K562 (cell line): ENCODE measurements at regions not wholly inside any gene's neighbourhood (a gene's known extent, or its start where the extent isn't known, plus 50 kb on each side); places are given as distances from the start of the nearest gene placed in this dataset.

Experiments
- ATAC-seq: fragments of 200-7000 bp; cut with Tn5 transposase; 3 replicates; pipeline ENCODE4 v1.9.1; 2020; ENCODE audit warnings: moderate library complexity
- BruUV-seq: library from RNA; stranded (reverse); fragments of 400-500 nt; replicated peaks from 2 replicates; lab custom pipeline; 2021; lab: Mats Ljungman, UMichigan
- CTCF ChIA-PET: fragments of 300-600 bp; formaldehyde crosslinking; extraction: SDS; loops from one replicate; lab custom pipeline; 2021; ENCODE audit warnings: low intra/inter-chr PET ratio; lab: Yijun Ruan, JAX
- POLR2A ChIA-PET: fragments of 300-600, 350-650 bp; sonication (Branson Sonifier 250); formaldehyde crosslinking; extraction: SDS; loops from one replicate; lab custom pipeline; 2021; ENCODE audit warnings: antibody characterized with exemption, inconsistent platforms; lab: Yijun Ruan, JAX
- DNase-seq, 4 experiments: peaks; one replicate each; pipeline versions ENCODE4 v3.0.0 to v3.0.0-alpha.2; 2011 to 2018; ENCODE audit warnings: low spot score in 3 of 4, mixed read lengths in 3 of 4; ENCODE audit errors: extremely low read depth in 1 of 4
- FAIRE-seq: peaks from 2 replicates; lab custom pipeline; 2011; peaks lifted over from hg19 to GRCh38; lab: Jason Lieb, UNC
- H2AFZ ChIP-seq: 2 replicates; pipeline ENCODE4 v1.6.0; 2011; ENCODE audit warnings: low read depth, low read length, control low read depth, inconsistent platforms
- H3K27ac ChIP-seq: fragments of 200-600 bp; 3 replicates; pipeline ENCODE4 v1.8.0; 2011; ENCODE audit warnings: low read depth, mild to moderate bottlenecking, control low read depth, inconsistent platforms, low read length, moderate library complexity, mixed read lengths; ENCODE audit errors: extremely low read depth
- H3K27me3 ChIP-seq, 2 experiments: fragments of 300-600 bp in 1 of 2; 2 replicates in 1 of 2; 3 replicates in 1 of 2; pipeline versions ENCODE4 v1.6.0 to v1.8.0; 2011; ENCODE audit warnings: inconsistent platforms in 2 of 2, low read length in 2 of 2, mild to moderate bottlenecking in 1 of 2, mixed read lengths in 1 of 2, moderate library complexity in 1 of 2; ENCODE audit not compliant: control insufficient read depth in 2 of 2, insufficient read depth in 2 of 2
- H3K36me3 ChIP-seq: fragments of 300-600 bp; 3 replicates; pipeline ENCODE4 v1.8.0; 2011; ENCODE audit warnings: mild to moderate bottlenecking, low read length, inconsistent platforms; ENCODE audit not compliant: control insufficient read depth, insufficient read depth
- H3K4me1 ChIP-seq, 2 experiments: fragments of 200-600 bp in 1 of 2; replicated peaks in 1 of 2; 2 replicates in 1 of 2; 3 replicates in 1 of 2; pipeline versions ENCODE4 v1.5.1 to v1.8.0; 2011; ENCODE audit warnings: inconsistent platforms in 2 of 2, low read length in 2 of 2, mild to moderate bottlenecking in 1 of 2, mixed read lengths in 1 of 2, moderate library complexity in 1 of 2; ENCODE audit not compliant: control insufficient read depth in 2 of 2, insufficient read depth in 2 of 2
- H3K4me2 ChIP-seq: 2 replicates; pipeline ENCODE4 v1.6.1; 2011; ENCODE audit warnings: low read length, control low read depth, inconsistent platforms, mixed read lengths; ENCODE audit not compliant: insufficient read depth
- H3K4me3 ChIP-seq: fragments of 200-600 bp; sonication (generic), shearing (Covaris generic); 2 replicates; pipeline ENCODE4 v1.5.1; 2016; ENCODE audit warnings: control low read depth, inconsistent platforms
- H3K79me2 ChIP-seq: fragments of 200-600 bp; 3 replicates; pipeline ENCODE4 v1.8.0; 2011; ENCODE audit warnings: low read length, inconsistent platforms; ENCODE audit not compliant: control insufficient read depth, insufficient read depth
- H3K9ac ChIP-seq, 2 experiments: 2 replicates each; pipeline versions ENCODE4 v1.6.0 to v1.6.1; 2011; ENCODE audit warnings: low read depth in 2 of 2, low read length in 2 of 2, control low read depth in 1 of 2, inconsistent platforms in 1 of 2, mild to moderate bottlenecking in 1 of 2, mixed read lengths in 1 of 2; ENCODE audit not compliant: insufficient read depth in 1 of 2
- H3K9me1 ChIP-seq: one replicate; pipeline ENCODE4 v1.6.0; 2011; ENCODE audit warnings: inconsistent platforms, mild to moderate bottlenecking, low read length, moderate library complexity; ENCODE audit not compliant: control insufficient read depth, insufficient read depth
- H3K9me3 ChIP-seq: replicated peaks from 2 replicates; pipeline ENCODE4 v1.5.1; 2011; ENCODE audit warnings: low read depth, low read length, inconsistent platforms; ENCODE audit not compliant: control insufficient read depth, insufficient read depth
- H4K20me1 ChIP-seq: replicated peaks from 2 replicates; pipeline ENCODE4 v1.6.1; 2011; ENCODE audit warnings: low read length, inconsistent platforms, mixed read lengths; ENCODE audit not compliant: control insufficient read depth, insufficient read depth
- BCL6 ChIP-seq: fragments of 250-450 bp; sonication (Bioruptor Pico); IDR thresholded peaks from 2 replicates; pipeline ENCODE4 v1.4.0; 2020
- BCLAF1 ChIP-seq, 2 experiments: fragments of 450-650 bp in 1 of 2; IDR thresholded peaks; 2 replicates each; pipeline ENCODE4 v1.6.1; 2011 to 2017; ENCODE audit warnings: low read depth in 2 of 2, antibody characterized with exemption in 1 of 2, borderline replicate concordance in 1 of 2, low read length in 1 of 2, mild to moderate bottlenecking in 1 of 2, mixed read lengths in 1 of 2; ENCODE audit not compliant: control insufficient read depth in 1 of 2
- ETS1 ChIP-seq: conservative IDR thresholded peaks from 2 replicates; pipeline ENCODE4 v1.6.1; 2011; ENCODE audit warnings: low read depth, mild to moderate bottlenecking, low read length; ENCODE audit not compliant: control insufficient read depth
- PHF20 ChIP-seq: fragments of 450-650 bp; IDR thresholded peaks from 2 replicates; pipeline ENCODE4 v1.6.1; 2018; ENCODE audit not compliant: partially characterized antibody
- POLR3A ChIP-seq: IDR thresholded peaks from 2 replicates; pipeline ENCODE4 v1.6.1; 2011; ENCODE audit warnings: borderline replicate concordance, mild to moderate bottlenecking, moderate library complexity; ENCODE audit not compliant: insufficient read length, insufficient read depth; ENCODE audit errors: extremely low read depth
- TAF7 ChIP-seq: fragments of 450-650 bp; IDR thresholded peaks from 2 replicates; pipeline ENCODE4 v1.6.1; 2016; ENCODE audit warnings: missing genetic modification characterization, missing compliant biosample characterization
- ZNF589 ChIP-seq: fragments of 200-800 bp; sonication (Bioruptor generic); IDR thresholded peaks from 2 replicates; pipeline ENCODE4 v1.6.1; 2016; ENCODE audit warnings: low read depth, missing genetic modification characterization, missing compliant biosample characterization
- ZNF764 ChIP-seq: fragments of 250-450 bp; sonication (Bioruptor Pico); IDR thresholded peaks from 2 replicates; pipeline ENCODE4 v1.4.0; 2020; ENCODE audit warnings: low read depth, mild to moderate bottlenecking, moderate library complexity
- WGBS: fragments of 100-300 bp; shearing (Covaris generic); methylation state at CpG from one replicate; pipeline ENCODE4 v1.1.6; 2016; ENCODE audit warnings: low coverage, mixed read lengths; ENCODE audit not compliant: insufficient coverage; ENCODE audit errors: missing lambda C conversion rate; 5-methylcytosine and 5-hydroxymethylcytosine counted together
- in situ Hi-C: fragments of 300-500 bp; cut with MboI; formaldehyde crosslinking; loops from 4 replicates; pipeline ENCODE4 v1.15.0; 2018; ENCODE audit warnings: inconsistent platforms, mixed read lengths
- intact Hi-C: fragments of 100-400 bp; cut with micrococcal nuclease; formaldehyde crosslinking; loops from 2 replicates; pipeline ENCODE4 v1.14.2; 2022
- TF ChIP-seq, protein P1 (sequence below): sonication (generic); formaldehyde crosslinking; IDR thresholded peaks from 2 replicates; pipeline ENCODE4 v1.8.0; 2022; ENCODE audit warnings: missing genetic modification reagents, mild to moderate bottlenecking, borderline replicate concordance

GRCh38 chr17:72358465-72358864 is 237.6 kb downstream of the SOX9 start (continued):
- TF ChIP-seq, protein P1, sequence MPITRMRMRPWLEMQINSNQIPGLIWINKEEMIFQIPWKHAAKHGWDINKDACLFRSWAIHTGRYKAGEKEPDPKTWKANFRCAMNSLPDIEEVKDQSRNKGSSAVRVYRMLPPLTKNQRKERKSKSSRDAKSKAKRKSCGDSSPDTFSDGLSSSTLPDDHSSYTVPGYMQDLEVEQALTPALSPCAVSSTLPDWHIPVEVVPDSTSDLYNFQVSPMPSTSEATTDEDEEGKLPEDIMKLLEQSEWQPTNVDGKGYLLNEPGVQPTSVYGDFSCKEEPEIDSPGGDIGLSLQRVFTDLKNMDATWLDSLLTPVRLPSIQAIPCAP (CRISPR knock-in tag), result no peak

- ATAC-seq (no peak), DNase-seq (no peak), FAIRE-seq (no peak)
- no peaks in the 10 kb centered on the region for H3K27me3 ChIP-seq
- no TSS peak for BruUV-seq
- no peak overlapping the region for H3K9ac ChIP-seq
- ChIA-PET POLR2A (no interaction called here), CTCF (no interaction called here)
- H3K79me2 ChIP-seq, result no peaks in the 10 kb centered on the region
- H4K20me1 ChIP-seq, result no peaks in the 10 kb centered on the region
- H3K36me3 ChIP-seq, result no peaks in the 10 kb centered on the region
- intact Hi-C loops, result no loop called here
- H3K4me1 ChIP-seq, result no peaks in the 10 kb centered on the region
- no peak overlapping the region for H2AFZ ChIP-seq
- H3K4me3 ChIP-seq, result no peak overlapping the region
- TF ChIP-seq TAF7 (tag) (no peak), BCL6 (CRISPR knock-in tag) (no peak)
- in situ Hi-C loops, result no loop called here
- H3K4me2 ChIP-seq, result no peak overlapping the region
- WGBS, result 0% methylated on average over 2 of the region's 2 CpGs
- H3K9me1 ChIP-seq, result no peaks in the 10 kb centered on the region
- no peak overlapping the region for H3K27ac ChIP-seq
- H3K9me3 ChIP-seq, result no peaks in the 10 kb centered on the region
These were observed 238.5 kb downstream of the SOX9 start for GRCh38 chr17:72359274-72359673.

- POLR2A ChIA-PET, result no interaction called here
- FAIRE-seq, result no peak
- no peak for TF ChIP-seq BCLAF1 (IDR thresholded peaks at IDR 0.05; ENCODE audit: borderline replicate concordance in 1 of 2, control insufficient read depth in 1 of 2, low read depth in 2 of 2, low read length in 1 of 2)
- TF ChIP-seq PHF20, result no peak
- no peak for TF ChIP-seq ZNF764 (CRISPR knock-in tag)
- no peak for TF ChIP-seq ZNF589 (CRISPR knock-in tag)
- no peak for TF ChIP-seq ETS1
- TF ChIP-seq POLR3A, result no peak
These were observed 239.0 kb downstream of the SOX9 start for GRCh38 chr17:72359811-72360210.

More at GRCh38 chr17:72359811-72360210, 239.0 kb downstream of the SOX9 start:
- Histone ChIP-seq H3K4me1 (no peaks in the 10 kb centered on the region), H3K9me3 (no peaks in the 10 kb centered on the region), H3K9me1 (no peaks in the 10 kb centered on the region), H3K27ac (no peak overlapping the region), H3K36me3 (no peaks in the 10 kb centered on the region), H3K79me2 (no peaks in the 10 kb centered on the region), H4K20me1 (no peaks in the 10 kb centered on the region), H3K4me3 (no peak overlapping the region), H3K4me2 (no peak overlapping the region), H3K9ac (no peak overlapping the region), H2AFZ (no peak overlapping the region), H3K27me3 (no peaks in the 10 kb centered on the region)
- BruUV-seq, result no TSS peak
- intact Hi-C loops, result no loop called here
- ATAC-seq (no peak), DNase-seq (no peak)
- CTCF ChIA-PET, result no interaction called here
- in situ Hi-C loops, result no loop called here
- 3% methylated on average over 5 of the region's 5 CpGs for WGBS
